HG02763 (cell line): ENCODE measurements at regions not wholly inside any gene's neighbourhood (a gene's known extent, or its start where the extent isn't known, plus 50 kb on each side); places are given as distances from the start of the nearest gene placed in this dataset.
A peak's percentile ranks its signal among the peaks of the same experiment; 100 is the strongest.

Source experiments
- ATAC-seq: cut with Tn5 transposase; IDR thresholded peaks from one replicate; pipeline ENCODE4 v1.9.1; 2021; ENCODE audit warnings: mild to moderate bottlenecking, moderate library complexity; ENCODE audit not compliant: unreplicated experiment

- ATAC-seq, result no peak
These were observed 226.3 kb upstream of the LDB2 start for GRCh38 chr4:17124767-17125166.

GRCh38 chr4:17120761-17121160, 222.3 kb upstream of the LDB2 start:
- no peak for ATAC-seq

GRCh38 chr4:17117746-17118145, 219.3 kb upstream of the LDB2 start:
- ATAC-seq, result no peak

- ATAC-seq, result no peak
These were observed 217.1 kb upstream of the LDB2 start for GRCh38 chr4:17115583-17115982.

GRCh38 chr4:17112292-17112659, 213.8 kb upstream of the LDB2 start:
- no peak for ATAC-seq

- no peak for ATAC-seq
These were observed 210.7 kb upstream of the LDB2 start for GRCh38 chr4:17109126-17109525.

- no peak for ATAC-seq
These were observed 204.8 kb upstream of the LDB2 start for GRCh38 chr4:17103231-17103630.

- ATAC-seq, result no peak
These were observed 200.6 kb upstream of the LDB2 start for GRCh38 chr4:17098996-17099395.

- no peak for ATAC-seq
These were observed 200.0 kb upstream of the LDB2 start for GRCh38 chr4:17098401-17098800.

- no peak for ATAC-seq
These were observed 198.9 kb upstream of the LDB2 start for GRCh38 chr4:17097362-17097761.

GRCh38 chr4:17096692-17097091, 198.2 kb upstream of the LDB2 start:
- no peak for ATAC-seq

GRCh38 chr4:17095771-17096170, 197.3 kb upstream of the LDB2 start:
- no peak for ATAC-seq

- ATAC-seq, result no peak
These were observed 196.4 kb upstream of the LDB2 start for GRCh38 chr4:17094876-17095210.

GRCh38 chr4:17094159-17094875, 195.9 kb upstream of the LDB2 start:
- no peak for ATAC-seq

GRCh38 chr4:17093481-17093880, 195.0 kb upstream of the LDB2 start:
- ATAC-seq, result peak; percentile 24

GRCh38 chr4:17092736-17093437, 194.4 kb upstream of the LDB2 start:
- ATAC-seq, result peak; percentile 92

GRCh38 chr4:17091104-17091503, 192.7 kb upstream of the LDB2 start:
- no peak for ATAC-seq

GRCh38 chr4:17090063-17090462, 191.6 kb upstream of the LDB2 start:
- ATAC-seq, result no peak

- ATAC-seq, result no peak
These were observed 187.0 kb upstream of the LDB2 start for GRCh38 chr4:17085416-17085815.

GRCh38 chr4:17082186-17082585, 183.7 kb upstream of the LDB2 start:
- ATAC-seq, result no peak

GRCh38 chr4:17081179-17081578, 182.7 kb upstream of the LDB2 start:
- no peak for ATAC-seq

- no peak for ATAC-seq
These were observed 178.7 kb upstream of the LDB2 start for GRCh38 chr4:17077105-17077504.

GRCh38 chr4:17072483-17072882, 174.0 kb upstream of the LDB2 start:
- no peak for ATAC-seq
